CD14-positive monocyte (primary cell): ENCODE measurements at regions not wholly inside any gene's neighbourhood (a gene's known extent, or its start where the extent isn't known, plus 50 kb on each side); places are given as distances from the start of the nearest gene placed in this dataset.

Experiments used
- DNase-seq, 3 donors: peaks; one replicate each; pipeline ENCODE4 v3.0.0-alpha.2; 2011 to 2022
- H2AFZ ChIP-seq: 2 replicates; pipeline ENCODE4 v1.6.0; 2012; ENCODE audit warnings: mild to moderate bottlenecking, low read depth, low read length, inconsistent platforms; ENCODE audit not compliant: insufficient read depth, poor library complexity, severe bottlenecking
- H3K27ac ChIP-seq, 2 donors: 1 replicate in 1 of 2; 2 replicates in 1 of 2; pipeline ENCODE4 v1.5.1; 2012 to 2013; ENCODE audit warnings: low read length in 2 of 2, control low read depth in 1 of 2, inconsistent platforms in 1 of 2, low read depth in 1 of 2, mild to moderate bottlenecking in 1 of 2
- H3K27me3 ChIP-seq, 2 donors: one replicate each; pipeline versions ENCODE4 v1.6.0 to v1.6.1; 2011 to 2013; ENCODE audit warnings: low read length in 2 of 2; ENCODE audit not compliant: control insufficient read depth in 2 of 2, insufficient read depth in 2 of 2
- H3K36me3 ChIP-seq, 2 donors: replicated peaks in 1 of 2; 1 replicate in 1 of 2; 2 replicates in 1 of 2; pipeline versions ENCODE4 v1.5.1 to v1.6.1; 2012 to 2013; ENCODE audit warnings: low read length in 2 of 2, control low read depth in 1 of 2, inconsistent platforms in 1 of 2, mild to moderate bottlenecking in 1 of 2; ENCODE audit not compliant: insufficient read depth in 2 of 2, control insufficient read depth in 1 of 2
- H3K4me1 ChIP-seq, 2 donors: 1 replicate in 1 of 2; 2 replicates in 1 of 2; pipeline versions ENCODE4 v1.5.1 to v1.6.1; 2012 to 2013; ENCODE audit warnings: low read length in 2 of 2, control low read depth in 1 of 2, inconsistent platforms in 1 of 2, mild to moderate bottlenecking in 1 of 2, moderate library complexity in 1 of 2; ENCODE audit not compliant: insufficient read depth in 2 of 2, control insufficient read depth in 1 of 2
- H3K4me2 ChIP-seq: replicated peaks from 2 replicates; pipeline ENCODE3; 2012; ENCODE audit warnings: low read length, moderate library complexity, mild to moderate bottlenecking; ENCODE audit not compliant: poor library complexity, severe bottlenecking; ENCODE audit errors: extremely low read depth
- H3K4me3 ChIP-seq, 3 experiments: fragments of 200-600 bp in 1 of 3; sonication (generic) in 1 of 3; replicated peaks in 1 of 3; 1 replicate in 2 of 3; 2 replicates in 1 of 3; pipeline ENCODE4 v1.5.1; 2011 to 2013; ENCODE audit warnings: low read length in 3 of 3, mild to moderate bottlenecking in 3 of 3, control low read depth in 2 of 3, low read depth in 2 of 3, inconsistent platforms in 1 of 3, moderate library complexity in 1 of 3
- H3K79me2 ChIP-seq: 2 replicates; pipeline ENCODE4 v1.6.0; 2012; ENCODE audit warnings: mild to moderate bottlenecking, control low read depth, inconsistent platforms, low read length, moderate library complexity; ENCODE audit not compliant: insufficient read depth
- H3K9ac ChIP-seq: 2 replicates; pipeline ENCODE4 v1.6.0; 2017; ENCODE audit warnings: low read length, mild to moderate bottlenecking; ENCODE audit not compliant: insufficient read depth, poor library complexity, severe bottlenecking
- H3K9me3 ChIP-seq, 2 donors: replicated peaks in 1 of 2; 1 replicate in 1 of 2; 2 replicates in 1 of 2; pipeline versions ENCODE4 v1.5.1 to v1.6.1; 2012 to 2013; ENCODE audit warnings: low read length in 2 of 2, control low read depth in 1 of 2; ENCODE audit not compliant: control insufficient read depth in 1 of 2, insufficient read depth in 1 of 2
- H4K20me1 ChIP-seq: 2 replicates; pipeline ENCODE4 v1.6.0; 2012; ENCODE audit warnings: mild to moderate bottlenecking, low read length, control low read depth, moderate library complexity; ENCODE audit not compliant: insufficient read depth
- H3K27ac Mint-ChIP-seq, 7 donors: one replicate each; pipeline ENCODE4 v1.8.0; 2020; ENCODE audit warnings: mild to moderate bottlenecking in 7 of 7, mixed read lengths in 7 of 7, moderate library complexity in 6 of 7, inconsistent platforms in 2 of 7
- H3K27me3 Mint-ChIP-seq, 3 donors: one replicate each; pipeline ENCODE4 v1.8.0; 2021 to 2022; ENCODE audit warnings: low read depth in 3 of 3, mild to moderate bottlenecking in 3 of 3, mixed read lengths in 3 of 3, moderate library complexity in 3 of 3, inconsistent platforms in 1 of 3
- H3K36me3 Mint-ChIP-seq, 2 donors: one replicate each; pipeline ENCODE4 v1.8.0; 2020; ENCODE audit warnings: mixed read lengths in 2 of 2, inconsistent platforms in 1 of 2, mild to moderate bottlenecking in 1 of 2
- H3K4me1 Mint-ChIP-seq: one replicate; pipeline ENCODE4 v1.8.0; 2020; ENCODE audit warnings: mild to moderate bottlenecking, mixed read lengths
- H3K4me3 Mint-ChIP-seq, 2 donors: one replicate each; pipeline ENCODE4 v1.8.0; 2020; ENCODE audit warnings: mild to moderate bottlenecking in 2 of 2, mixed read lengths in 2 of 2, moderate library complexity in 1 of 2
- H3K9me3 Mint-ChIP-seq, 7 donors: one replicate each; pipeline ENCODE4 v1.8.0; 2020 to 2022; ENCODE audit warnings: mixed read lengths in 7 of 7, mild to moderate bottlenecking in 6 of 7, moderate library complexity in 6 of 7, inconsistent platforms in 2 of 7
- WGBS: methylation state at CpG from one replicate; pipeline ENCODE4 v1.1.5; 2013; ENCODE audit warnings: missing lambda C conversion rate; ENCODE audit not compliant: insufficient coverage; 5-methylcytosine and 5-hydroxymethylcytosine counted together
- intact Hi-C, 2 donors: fragments of 100-400 bp; cut with micrococcal nuclease; formaldehyde crosslinking; loops; one replicate each; pipeline versions ENCODE4 v1.15.0 to v1.15.1; 2023
- TF ChIP-seq, protein P1 (sequence below): fragments of 200-600 bp; IDR thresholded peaks from one replicate; pipeline ENCODE4 v1.8.0; 2022; ENCODE audit warnings: antibody characterized with exemption, mild to moderate bottlenecking

DNA sequence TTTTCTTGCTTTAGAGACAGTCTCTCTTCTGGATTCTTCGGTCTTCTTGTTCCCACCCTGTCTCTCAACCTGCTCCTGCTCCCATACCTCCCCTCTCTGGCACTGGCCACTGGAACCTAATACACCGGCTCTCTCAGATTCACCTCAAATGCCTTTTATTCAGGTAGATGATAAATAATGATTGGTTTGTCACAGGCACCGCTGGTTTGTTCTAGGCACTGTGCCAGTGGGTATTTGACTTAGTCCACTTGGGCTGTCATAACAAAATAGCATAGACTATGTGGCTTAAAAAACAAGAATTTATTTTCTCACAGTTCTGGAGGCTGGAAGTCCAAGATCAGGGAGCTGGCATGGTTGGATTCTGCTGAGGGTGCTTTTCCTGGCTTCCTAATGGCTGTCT, 278.2 kb upstream of the STT3B start:
- no peak for DNase-seq
- WGBS: no CpG with 5 or more reads among the region's 3 CpGs
- no peaks in the 10 kb centered on the region for H4K20me1 ChIP-seq

DNA sequence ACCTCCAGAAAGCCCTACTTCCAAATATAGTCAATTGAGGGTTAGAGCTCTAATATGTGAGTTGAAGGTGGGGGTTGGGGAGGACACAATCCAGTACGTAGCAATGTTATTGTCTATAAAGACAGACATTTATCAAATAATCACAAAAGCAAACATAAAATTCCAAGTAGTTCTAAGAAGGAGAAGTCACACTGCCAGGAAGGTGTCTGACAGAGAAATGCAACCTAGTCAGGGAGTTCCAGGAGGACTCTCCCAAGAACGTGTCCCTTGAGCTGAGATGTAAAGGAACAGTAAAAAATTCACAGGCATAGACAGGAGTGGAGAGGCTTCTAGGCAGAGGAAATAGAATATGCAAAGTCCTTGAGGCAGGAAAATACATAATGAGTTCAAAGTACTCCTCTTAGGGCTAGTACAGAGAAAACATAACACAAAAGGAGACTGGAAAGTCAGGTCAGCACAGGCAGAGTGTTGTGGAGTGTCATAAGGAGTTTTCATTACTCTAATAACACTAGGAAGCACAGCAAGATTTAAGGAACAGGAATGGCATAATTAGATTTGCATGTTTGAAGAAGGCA, 277.6 kb upstream of the STT3B start:
- Histone ChIP-seq H3K4me3 (no peak overlapping the region), H3K4me2 (no peak overlapping the region), H3K79me2 (no peaks in the 10 kb centered on the region), H4K20me1 (no peaks in the 10 kb centered on the region), H3K27ac (no peak overlapping the region), H3K9ac (no peak overlapping the region), H3K27me3 (no peaks in the 10 kb centered on the region), H3K4me1 (peaks cover 25 to 35% of the 10 kb centered on the region in 2 donors), H3K36me3 (no peaks in the 10 kb centered on the region), H3K9me3 (no peaks in the 10 kb centered on the region), H2AFZ (peak overlapping the region; percentile 6)
- DNase-seq: no peak
- 75% methylated on average over 1 of the region's 2 CpGs for WGBS
- peaks cover 0 to 1% (median 0%) of the 10 kb centered on the region in 3 donors for H3K27me3 Mint-ChIP-seq
- H3K4me3 Mint-ChIP-seq: no peak overlapping the region
- peaks cover 37% of the 10 kb centered on the region for H3K4me1 Mint-ChIP-seq
- intact Hi-C loops: loop anchor here in 1 of 2 donors (10.0 kb wide), 1 partner anchor 270 kb away; no protein-coding TSS in a partner anchor
- H3K9me3 Mint-ChIP-seq: peaks cover 0 to 5% (median 3%) of the 10 kb centered on the region in 7 donors
- H3K27ac Mint-ChIP-seq: peak overlapping the region in 3 of 7 donors; percentile 3 to 93 (median 49)
- TF ChIP-seq, protein P1, sequence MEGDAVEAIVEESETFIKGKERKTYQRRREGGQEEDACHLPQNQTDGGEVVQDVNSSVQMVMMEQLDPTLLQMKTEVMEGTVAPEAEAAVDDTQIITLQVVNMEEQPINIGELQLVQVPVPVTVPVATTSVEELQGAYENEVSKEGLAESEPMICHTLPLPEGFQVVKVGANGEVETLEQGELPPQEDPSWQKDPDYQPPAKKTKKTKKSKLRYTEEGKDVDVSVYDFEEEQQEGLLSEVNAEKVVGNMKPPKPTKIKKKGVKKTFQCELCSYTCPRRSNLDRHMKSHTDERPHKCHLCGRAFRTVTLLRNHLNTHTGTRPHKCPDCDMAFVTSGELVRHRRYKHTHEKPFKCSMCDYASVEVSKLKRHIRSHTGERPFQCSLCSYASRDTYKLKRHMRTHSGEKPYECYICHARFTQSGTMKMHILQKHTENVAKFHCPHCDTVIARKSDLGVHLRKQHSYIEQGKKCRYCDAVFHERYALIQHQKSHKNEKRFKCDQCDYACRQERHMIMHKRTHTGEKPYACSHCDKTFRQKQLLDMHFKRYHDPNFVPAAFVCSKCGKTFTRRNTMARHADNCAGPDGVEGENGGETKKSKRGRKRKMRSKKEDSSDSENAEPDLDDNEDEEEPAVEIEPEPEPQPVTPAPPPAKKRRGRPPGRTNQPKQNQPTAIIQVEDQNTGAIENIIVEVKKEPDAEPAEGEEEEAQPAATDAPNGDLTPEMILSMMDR: no peak
- H3K36me3 Mint-ChIP-seq: peaks cover 2 to 4% of the 10 kb centered on the region in 2 donors

More for the DNA sequence above, 278.2 kb upstream of the STT3B start:
- H3K9me3 ChIP-seq: no peaks in the 10 kb centered on the region
- Mint-ChIP-seq H3K4me3 (no peak overlapping the region), H3K4me1 (peaks cover 43% of the 10 kb centered on the region), H3K36me3 (peaks cover 2 to 4% of the 10 kb centered on the region in 2 donors), H3K9me3 (peaks cover 0 to 5% (median 2%) of the 10 kb centered on the region in 7 donors), H3K27ac (peak overlapping the region in 5 of 7 donors; percentile 83 to 96 (median 93)), H3K27me3 (peaks cover 0 to 1% (median 0%) of the 10 kb centered on the region in 3 donors)
- no peaks in the 10 kb centered on the region for H3K27me3 ChIP-seq
- intact Hi-C loops: loop anchor here in 1 of 2 donors (10.0 kb wide), 1 partner anchor 270 kb away; no protein-coding TSS in a partner anchor
- no peaks in the 10 kb centered on the region for H3K36me3 ChIP-seq
- no peaks in the 10 kb centered on the region for H3K79me2 ChIP-seq
- H3K9ac ChIP-seq: no peak overlapping the region
- TF ChIP-seq, protein P1: no peak
- peaks cover 25 to 35% of the 10 kb centered on the region in 2 donors for H3K4me1 ChIP-seq
- no peak overlapping the region for H2AFZ ChIP-seq
- H3K4me2 ChIP-seq: no peak overlapping the region
- H3K4me3 ChIP-seq: peak overlapping the region in 1 of 3 experiments; percentile 9
- peak overlapping the region in 1 of 2 donors; percentile 76 for H3K27ac ChIP-seq
